ENCODE measurements at regions not wholly inside any gene's neighbourhood (a gene's known extent, or its start where the extent isn't known, plus 50 kb on each side); places are given as distances from the start of the nearest gene placed in this dataset.

GRCh38 chr4:79233820-79234219, 92.0 kb downstream of the NAA11 start:
- Histone ChIP-seq H3K27ac (no peak overlapping the region), H3K4me1 (no peaks in the 10 kb centered on the region), H3K9me3 (no peaks in the 10 kb centered on the region), H3K36me3 (no peaks in the 10 kb centered on the region), H3K27me3 (no peaks in the 10 kb centered on the region), H3K4me3 (no peak overlapping the region)
- no peak for TF ChIP-seq CTCF (IDR thresholded peaks at IDR 0.05)
- TF ChIP-seq POLR2A (IDR thresholded peaks at IDR 0.05), result no peak
- no peak for DNase-seq

- no peaks in the 10 kb centered on the region for H3K27me3 ChIP-seq
- no peaks in the 10 kb centered on the region for H3K9me3 ChIP-seq
- no peaks in the 10 kb centered on the region for H3K4me1 ChIP-seq
- DNase-seq, result no peak
- no peak for TF ChIP-seq CTCF (IDR thresholded peaks at IDR 0.05)
- no peak for TF ChIP-seq POLR2A (IDR thresholded peaks at IDR 0.05)
- no peak overlapping the region for H3K4me3 ChIP-seq
- H3K36me3 ChIP-seq, result no peaks in the 10 kb centered on the region
- H3K27ac ChIP-seq, result no peak overlapping the region
Observed at GRCh38 chr4:79232540-79232939, 93.3 kb downstream of the NAA11 start.

- DNase-seq, result no peak
- Histone ChIP-seq H3K36me3 (no peaks in the 10 kb centered on the region), H3K27me3 (no peaks in the 10 kb centered on the region), H3K4me3 (no peak overlapping the region), H3K9me3 (no peaks in the 10 kb centered on the region), H3K27ac (no peak overlapping the region), H3K4me1 (no peaks in the 10 kb centered on the region)
- no peak for TF ChIP-seq CTCF (IDR thresholded peaks at IDR 0.05)
- TF ChIP-seq POLR2A (IDR thresholded peaks at IDR 0.05), result no peak
Observed at GRCh38 chr4:79227860-79228259, 98.0 kb downstream of the NAA11 start.

GRCh38 chr4:79225360-79225759, 100.5 kb downstream of the NAA11 start:
- Histone ChIP-seq H3K27ac (no peak overlapping the region), H3K9me3 (no peaks in the 10 kb centered on the region), H3K27me3 (no peaks in the 10 kb centered on the region), H3K36me3 (no peaks in the 10 kb centered on the region), H3K4me3 (no peak overlapping the region), H3K4me1 (no peaks in the 10 kb centered on the region)
- no peak for DNase-seq
- TF ChIP-seq POLR2A (IDR thresholded peaks at IDR 0.05), result no peak
- no peak for TF ChIP-seq CTCF (IDR thresholded peaks at IDR 0.05)

- H3K27me3 ChIP-seq, result no peaks in the 10 kb centered on the region
- H3K36me3 ChIP-seq, result no peaks in the 10 kb centered on the region
- H3K4me1 ChIP-seq, result no peaks in the 10 kb centered on the region
- H3K27ac ChIP-seq, result no peak overlapping the region
- TF ChIP-seq POLR2A (IDR thresholded peaks at IDR 0.05), result no peak
- TF ChIP-seq CTCF (IDR thresholded peaks at IDR 0.05), result no peak
- no peak overlapping the region for H3K4me3 ChIP-seq
- H3K9me3 ChIP-seq, result no peaks in the 10 kb centered on the region
- DNase-seq, result no peak
Observed at GRCh38 chr4:79224777-79225104, 101.1 kb downstream of the NAA11 start.

GRCh38 chr4:79223993-79224776, 101.7 kb downstream of the NAA11 start:
- no peak for DNase-seq
- Histone ChIP-seq H3K36me3 (no peaks in the 10 kb centered on the region), H3K27ac (no peak overlapping the region), H3K9me3 (no peaks in the 10 kb centered on the region), H3K27me3 (no peaks in the 10 kb centered on the region), H3K4me3 (no peak overlapping the region), H3K4me1 (no peaks in the 10 kb centered on the region)
- no peak for TF ChIP-seq CTCF (IDR thresholded peaks at IDR 0.05)
- TF ChIP-seq POLR2A (IDR thresholded peaks at IDR 0.05), result no peak
